ENCODE measurements at regions not wholly inside any gene's neighbourhood (a gene's known extent, or its start where the extent isn't known, plus 50 kb on each side); places are given as distances from the start of the nearest gene placed in this dataset.

GRCh38 chr16:52709306-52709705 lies 162.4 kb upstream of the TOX3 start:
- no peak for TF ChIP-seq EZH2 (IDR thresholded peaks at IDR 0.05; ENCODE audit: low read depth)
- no peak for TF ChIP-seq CTCF (conservative IDR thresholded peaks at IDR 0.05)

Data from PC-9 (cell line).